Breast epithelium (tissue), 4 donors: ENCODE measurements at regions not wholly inside any gene's neighbourhood (a gene's known extent, or its start where the extent isn't known, plus 50 kb on each side); places are given as distances from the start of the nearest gene placed in this dataset.

Source experiments
- DNase-seq, 2 donors: peaks; one replicate each; pipeline ENCODE4 v3.0.0-alpha.2; 2019; ENCODE audit warnings: low spot score in 2 of 2
- H3K27ac ChIP-seq, 2 donors: fragments of 200-600 bp; sonication (generic) in 1 of 2; one replicate each; pipeline ENCODE4 v1.5.1; 2016 to 2019; ENCODE audit warnings: mild to moderate bottlenecking in 1 of 2
- H3K27me3 ChIP-seq, 2 donors: fragments of 200-600 bp; sonication (generic) in 1 of 2; one replicate each; pipeline versions ENCODE4 v1.5.1 to v1.6.0; 2017 to 2019; ENCODE audit warnings: control low read depth in 1 of 2, mild to moderate bottlenecking in 1 of 2
- H3K36me3 ChIP-seq: fragments of 200-600 bp; one replicate; pipeline ENCODE4 v1.5.1; 2019
- H3K4me1 ChIP-seq, 2 donors: fragments of 200-600 bp; sonication (generic); one replicate each; pipeline ENCODE4 v1.5.1; 2016 to 2019; ENCODE audit warnings: control low read depth in 1 of 2
- H3K4me3 ChIP-seq, 3 donors: fragments of 200-600 bp; sonication (generic); 1 replicate in 2 of 3; 2 replicates in 1 of 3; pipeline ENCODE4 v1.5.1; 2016 to 2019; ENCODE audit warnings: mild to moderate bottlenecking in 3 of 3, moderate library complexity in 2 of 3
- H3K9me3 ChIP-seq, 2 donors: fragments of 200-600 bp; sonication (generic) in 1 of 2; one replicate each; pipeline ENCODE4 v1.5.1; 2016 to 2019; ENCODE audit warnings: control low read depth in 1 of 2
- POLR2A ChIP-seq: fragments of 450-650 bp; IDR thresholded peaks from one replicate; pipeline ENCODE4 v1.6.1; 2016; ENCODE audit warnings: antibody characterized with exemption, mild to moderate bottlenecking, moderate library complexity
- POLR2AphosphoS5 ChIP-seq, 3 donors: sonication (generic); formaldehyde crosslinking; IDR thresholded peaks; one replicate each; pipeline ENCODE4 v1.6.1; 2017; ENCODE audit warnings: antibody characterized with exemption in 3 of 3
- intact Hi-C: fragments of 100-400 bp; cut with DNase I; formaldehyde crosslinking; loops from one replicate; pipeline ENCODE4 v1.15.1; 2023; ENCODE audit warnings: low total_unique reads
- TF ChIP-seq, protein P1 (sequence below), 3 donors: fragments of 450-650 bp; IDR thresholded peaks; one replicate each; pipeline ENCODE4 v1.5.1; 2016 to 2017; ENCODE audit warnings: antibody characterized with exemption in 3 of 3, mild to moderate bottlenecking in 3 of 3, moderate library complexity in 3 of 3

DNA sequence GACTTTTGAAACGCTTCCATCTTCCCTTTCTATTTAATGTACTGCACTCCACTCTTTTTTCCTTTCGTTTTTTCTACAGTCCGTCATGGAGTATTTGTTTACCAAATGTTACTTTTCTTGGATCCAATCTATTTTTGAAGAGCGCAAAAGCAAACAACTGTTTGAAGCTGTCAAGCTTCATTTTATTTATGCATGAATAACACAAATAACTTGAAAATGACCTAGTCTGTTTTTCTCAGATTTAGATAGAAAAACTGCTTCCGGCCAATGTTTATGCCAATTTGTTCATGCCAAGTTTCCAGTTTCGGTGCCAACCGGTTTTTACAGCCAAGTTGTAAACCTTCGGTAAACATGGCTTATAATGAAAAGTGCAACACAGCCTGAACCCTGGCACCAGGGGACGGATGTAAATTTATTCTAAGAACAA lies 150.9 kb upstream of the KLF6 start:
- Histone ChIP-seq H3K27me3 (no peaks in the 10 kb centered on the region), H3K4me1 (no peaks in the 10 kb centered on the region), H3K9me3 (no peaks in the 10 kb centered on the region), H3K27ac (peak overlapping the region; percentile 78 to 88), H3K4me3 (peak overlapping the region in 2 of 3 donors; percentile 7 to 57), H3K36me3 (no peaks in the 10 kb centered on the region)
- TF ChIP-seq POLR2AphosphoS5 (IDR thresholded peaks at IDR 0.05) (peak in 2 of 3 donors; percentile 41 to 51), POLR2A (no peak)
- TF ChIP-seq, protein P1, sequence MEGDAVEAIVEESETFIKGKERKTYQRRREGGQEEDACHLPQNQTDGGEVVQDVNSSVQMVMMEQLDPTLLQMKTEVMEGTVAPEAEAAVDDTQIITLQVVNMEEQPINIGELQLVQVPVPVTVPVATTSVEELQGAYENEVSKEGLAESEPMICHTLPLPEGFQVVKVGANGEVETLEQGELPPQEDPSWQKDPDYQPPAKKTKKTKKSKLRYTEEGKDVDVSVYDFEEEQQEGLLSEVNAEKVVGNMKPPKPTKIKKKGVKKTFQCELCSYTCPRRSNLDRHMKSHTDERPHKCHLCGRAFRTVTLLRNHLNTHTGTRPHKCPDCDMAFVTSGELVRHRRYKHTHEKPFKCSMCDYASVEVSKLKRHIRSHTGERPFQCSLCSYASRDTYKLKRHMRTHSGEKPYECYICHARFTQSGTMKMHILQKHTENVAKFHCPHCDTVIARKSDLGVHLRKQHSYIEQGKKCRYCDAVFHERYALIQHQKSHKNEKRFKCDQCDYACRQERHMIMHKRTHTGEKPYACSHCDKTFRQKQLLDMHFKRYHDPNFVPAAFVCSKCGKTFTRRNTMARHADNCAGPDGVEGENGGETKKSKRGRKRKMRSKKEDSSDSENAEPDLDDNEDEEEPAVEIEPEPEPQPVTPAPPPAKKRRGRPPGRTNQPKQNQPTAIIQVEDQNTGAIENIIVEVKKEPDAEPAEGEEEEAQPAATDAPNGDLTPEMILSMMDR (IDR thresholded peaks at IDR 0.05): no peak
- no peak for DNase-seq
- intact Hi-C loops: no loop called here

DNA sequence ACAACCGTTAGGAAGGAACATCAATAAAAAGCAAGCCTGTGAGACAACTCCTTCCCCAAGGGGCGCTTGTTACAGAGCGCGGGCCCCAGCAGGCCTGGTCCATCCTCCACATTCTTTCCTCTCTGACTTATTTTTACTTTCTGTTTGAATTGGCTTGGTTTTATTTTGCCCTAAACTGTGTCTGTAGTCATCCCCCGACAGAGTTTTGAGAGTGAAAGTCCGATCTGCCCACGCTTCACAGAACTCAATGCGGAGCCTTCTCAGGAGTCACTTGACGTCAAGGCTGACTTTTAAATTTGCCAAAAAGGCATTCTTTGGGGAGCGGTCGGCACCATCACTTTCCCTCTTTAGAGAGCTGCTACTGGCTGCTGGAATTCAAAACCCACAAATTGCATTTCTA lies 150.1 kb upstream of the KLF6 start:
- TF ChIP-seq POLR2AphosphoS5 (IDR thresholded peaks at IDR 0.05) (peak in 1 of 3 donors; percentile 38), POLR2A (no peak)
- Histone ChIP-seq H3K36me3 (no peaks in the 10 kb centered on the region), H3K9me3 (no peaks in the 10 kb centered on the region), H3K27me3 (no peaks in the 10 kb centered on the region), H3K4me1 (no peaks in the 10 kb centered on the region), H3K4me3 (peak overlapping the region; percentile 24 to 57 (median 32)), H3K27ac (peak overlapping the region; percentile 78 to 88)
- DNase-seq: peak in 1 of 2 donors; percentile 60
- intact Hi-C loops: no loop called here

DNA sequence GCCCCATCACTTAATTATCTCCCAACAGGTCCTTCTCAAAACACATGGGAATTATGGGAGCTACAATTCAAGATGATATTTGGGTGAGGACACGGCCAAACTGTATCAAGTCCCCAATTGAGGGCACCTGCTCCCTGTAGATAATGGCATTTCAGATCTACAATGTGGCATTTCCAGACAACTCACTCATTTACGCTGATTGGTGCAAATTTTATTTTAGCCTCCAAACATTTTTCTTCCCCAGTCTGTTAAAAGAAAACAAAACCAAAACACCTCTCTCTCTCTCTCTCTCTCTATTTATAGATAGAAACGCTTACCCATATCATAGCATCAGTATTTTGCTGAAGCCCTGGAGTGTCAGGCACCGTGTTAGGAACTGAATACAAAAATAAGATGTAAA lies 148.7 kb upstream of the KLF6 start:
- Histone ChIP-seq H3K27ac (no peak overlapping the region), H3K9me3 (no peaks in the 10 kb centered on the region), H3K36me3 (no peaks in the 10 kb centered on the region), H3K4me3 (no peak overlapping the region), H3K27me3 (no peaks in the 10 kb centered on the region), H3K4me1 (no peaks in the 10 kb centered on the region)
- DNase-seq: no peak
- TF ChIP-seq POLR2AphosphoS5 (IDR thresholded peaks at IDR 0.05) (no peak), POLR2A (no peak)
- TF ChIP-seq, protein P1 (IDR thresholded peaks at IDR 0.05): no peak
- intact Hi-C loops: no loop called here

DNA sequence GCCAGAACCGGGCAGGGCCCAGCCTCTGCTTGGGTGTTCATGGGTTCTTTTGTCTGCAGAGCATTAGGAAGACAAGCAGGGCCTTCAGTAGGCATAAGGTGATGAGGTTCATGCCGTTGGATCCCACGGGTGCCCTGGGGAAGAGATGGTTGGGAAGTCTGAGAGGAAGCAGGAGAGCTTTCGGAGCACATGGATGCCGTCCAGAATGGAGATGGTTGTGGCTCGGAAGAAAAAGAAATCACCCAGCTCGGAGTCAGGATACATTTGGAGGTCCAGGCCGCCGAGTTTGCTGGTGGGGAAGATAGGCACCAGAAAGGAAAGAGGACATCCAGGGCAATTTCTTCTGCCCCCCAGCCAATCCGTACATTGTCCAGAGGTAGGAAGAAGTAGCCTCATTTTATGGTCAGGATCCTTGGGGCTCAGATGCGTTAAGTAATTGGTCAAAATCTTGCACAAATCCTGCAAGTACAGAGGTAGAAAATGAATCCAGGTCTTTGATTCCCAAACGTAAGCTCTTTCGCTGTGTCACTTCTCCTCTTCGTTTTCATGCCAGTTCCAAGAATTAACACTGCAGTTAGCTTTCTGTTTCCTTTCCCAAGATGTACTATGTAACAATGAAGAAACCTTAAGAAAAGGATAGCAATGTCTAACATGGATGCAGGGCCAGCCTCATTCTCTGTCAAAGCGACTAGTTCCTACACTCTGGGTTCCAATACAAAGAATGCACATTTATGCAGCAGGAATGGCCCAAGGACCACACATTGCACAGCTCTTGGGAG lies 147.8 kb upstream of the KLF6 start:
- Histone ChIP-seq H3K27ac (no peak overlapping the region), H3K36me3 (no peaks in the 10 kb centered on the region), H3K4me1 (no peaks in the 10 kb centered on the region), H3K4me3 (no peak overlapping the region), H3K9me3 (no peaks in the 10 kb centered on the region), H3K27me3 (no peaks in the 10 kb centered on the region)
- no peak for TF ChIP-seq POLR2AphosphoS5 (IDR thresholded peaks at IDR 0.05)
- no peak for TF ChIP-seq POLR2A
- TF ChIP-seq, protein P1 (IDR thresholded peaks at IDR 0.05): no peak
- intact Hi-C loops: no loop called here
- DNase-seq: no peak

DNA sequence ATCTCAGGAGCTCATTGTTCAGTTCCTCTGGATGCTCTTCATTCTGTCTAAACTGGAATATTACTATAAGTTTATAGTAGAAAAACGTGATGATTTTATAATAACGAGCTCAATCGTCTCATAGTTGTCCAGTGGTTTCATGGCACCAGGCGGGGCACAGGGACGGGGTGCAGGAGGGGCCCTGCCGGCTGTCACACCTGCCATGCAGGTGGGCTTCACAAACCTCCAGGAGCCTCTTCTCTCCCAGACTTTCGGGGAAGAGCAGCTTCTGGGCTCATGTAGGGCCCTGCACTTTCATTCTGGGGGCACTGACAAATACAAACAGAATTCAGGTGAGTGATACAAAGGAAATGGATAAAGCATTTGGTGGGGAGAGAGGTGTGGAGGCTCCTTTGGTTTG lies 146.9 kb upstream of the KLF6 start:
- no peaks in the 10 kb centered on the region for H3K4me1 ChIP-seq
- H3K27me3 ChIP-seq: no peaks in the 10 kb centered on the region
- intact Hi-C loops: no loop called here
- TF ChIP-seq, protein P1 (IDR thresholded peaks at IDR 0.05): no peak
- TF ChIP-seq POLR2AphosphoS5 (IDR thresholded peaks at IDR 0.05) (no peak), POLR2A (no peak)
- DNase-seq: no peak
- H3K4me3 ChIP-seq: no peak overlapping the region
- H3K36me3 ChIP-seq: no peaks in the 10 kb centered on the region
- no peaks in the 10 kb centered on the region for H3K9me3 ChIP-seq
- no peak overlapping the region for H3K27ac ChIP-seq
